Stimulated activated CD4-positive, alpha-beta T cell treated with anti-CD3 and anti-CD28 coated beads, TNF-alpha, amount 100 ng/mL, for 1 hour (primary cell): ENCODE measurements at regions not wholly inside any gene's neighbourhood (a gene's known extent, or its start where the extent isn't known, plus 50 kb on each side); places are given as distances from the start of the nearest gene placed in this dataset.

Experiments
- DNase-seq, 3 donors: peaks; one replicate each; pipeline ENCODE4 v3.0.0-alpha.2; 2020; ENCODE audit warnings: low read depth in 3 of 3, low spot score in 1 of 3

DNA sequence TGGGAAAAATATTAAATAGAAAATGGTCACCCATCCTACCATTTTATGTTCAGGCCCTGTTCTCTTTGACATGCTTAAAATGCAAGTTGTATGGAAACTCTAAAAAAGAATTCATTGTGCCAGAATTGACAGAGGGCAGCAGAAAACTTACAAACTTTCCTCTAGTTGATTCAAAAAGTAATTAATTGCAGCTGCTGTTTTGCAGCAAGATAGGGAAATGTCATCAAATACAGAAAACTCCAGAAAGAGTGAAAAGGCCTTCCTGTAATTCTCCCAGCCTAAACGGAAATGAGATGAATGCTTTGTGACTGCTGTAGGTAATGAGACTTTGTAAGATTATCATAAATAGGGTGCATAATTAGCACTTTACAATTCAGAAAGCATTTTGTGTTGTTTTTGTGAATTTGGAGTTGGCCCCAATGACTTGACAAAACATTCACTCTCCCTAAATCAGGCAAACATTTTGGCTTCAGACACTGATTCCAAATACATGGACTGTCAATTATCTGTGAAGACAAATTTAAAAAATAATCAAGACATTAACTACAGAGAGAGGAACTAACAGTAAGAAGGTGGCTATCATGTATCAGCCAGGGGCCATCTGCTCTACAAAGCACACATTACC is 861.8 kb downstream of the SQOR start:
- no peak for DNase-seq

DNA sequence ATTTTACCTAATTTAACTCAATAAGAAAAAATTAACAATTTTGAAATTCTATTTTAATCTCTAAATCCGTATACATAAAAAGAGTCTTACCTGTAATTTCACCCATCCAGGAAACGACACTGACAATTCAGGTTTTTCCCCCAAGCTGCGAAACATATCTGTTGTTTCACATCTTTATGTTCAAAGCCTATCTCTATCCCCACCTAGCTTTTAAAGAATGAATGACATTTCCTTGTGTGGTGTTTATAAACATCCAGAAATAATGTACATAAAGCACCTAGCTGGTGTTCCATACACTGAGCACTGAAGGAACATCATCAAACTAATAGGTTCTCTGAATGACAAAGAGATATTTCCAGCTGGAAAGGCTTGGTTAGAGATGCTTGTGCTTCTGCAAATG is 867.8 kb downstream of the SQOR start:
- no peak for DNase-seq

DNA sequence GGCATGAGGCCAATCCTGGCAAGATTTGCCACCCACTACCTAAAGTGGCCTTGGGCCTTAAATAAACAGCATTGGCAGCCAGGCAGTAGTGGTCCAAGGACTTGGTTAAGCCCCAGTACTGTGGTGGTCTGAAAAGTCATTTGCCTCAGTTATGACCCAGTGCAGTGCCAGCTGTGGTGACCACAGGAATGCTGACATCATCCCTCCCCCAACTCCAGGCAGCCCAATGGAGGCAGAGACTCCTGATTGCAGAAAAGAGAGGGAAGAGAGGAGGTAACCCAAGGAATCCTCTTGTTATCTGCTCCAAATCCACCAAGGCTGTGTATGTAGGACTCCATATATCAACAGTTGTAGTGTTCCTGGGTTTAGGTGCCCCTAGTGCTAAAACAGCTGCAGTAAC is 883.6 kb downstream of the SQOR start:
- DNase-seq = no peak

DNA sequence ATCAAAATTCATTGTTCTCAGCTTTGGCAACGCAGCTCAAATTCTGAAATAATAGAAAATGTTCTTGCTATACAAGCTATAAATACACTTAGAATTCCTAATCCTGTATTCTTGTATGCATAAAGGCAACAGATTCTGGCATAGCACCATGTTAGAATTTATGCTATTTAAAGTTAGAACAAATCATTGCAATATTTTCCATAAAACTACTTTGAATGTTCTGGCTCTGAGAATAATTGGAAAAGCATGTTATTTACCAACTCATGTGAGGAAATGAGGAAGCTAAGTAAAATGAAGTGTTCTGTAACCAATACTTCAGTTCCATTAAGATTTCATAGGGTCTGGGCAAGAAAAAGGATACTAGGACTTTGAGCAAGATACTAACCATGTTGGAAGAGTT is 888.9 kb downstream of the SQOR start:
- DNase-seq = no peak

DNA sequence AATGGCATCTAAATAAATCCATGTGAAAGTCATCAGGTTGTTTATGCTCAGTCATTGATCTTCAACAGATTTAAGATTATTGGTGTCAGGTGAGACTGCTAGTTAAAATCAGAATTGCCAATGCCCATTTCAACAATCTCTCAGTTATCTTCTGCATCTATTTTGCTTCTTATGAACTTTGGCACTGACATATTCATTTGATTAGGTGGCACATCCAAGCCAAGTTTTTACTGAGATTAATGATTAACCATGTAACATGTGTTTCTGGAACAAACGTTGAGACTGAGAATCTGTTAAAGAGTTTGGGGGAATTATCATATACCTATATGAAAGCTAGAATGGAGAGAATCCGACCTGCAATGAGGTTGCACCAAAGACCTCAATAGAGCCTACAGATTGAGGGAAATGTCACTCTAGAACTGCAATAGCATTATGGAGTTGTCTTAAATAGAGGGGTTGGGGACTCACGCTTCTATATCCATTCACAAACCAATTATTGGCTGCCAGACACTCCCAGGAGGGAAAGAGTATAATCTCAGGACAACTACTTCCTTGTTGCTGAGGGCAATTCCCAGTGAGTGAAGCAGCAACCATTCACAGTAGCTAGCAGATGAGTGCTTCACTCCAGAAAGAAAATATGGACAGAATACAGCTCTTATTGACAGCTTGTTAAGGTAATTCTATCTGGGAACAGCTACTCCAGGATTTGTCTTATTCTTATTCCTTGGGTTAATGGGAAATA is 891.3 kb downstream of the SQOR start:
- DNase-seq = no peak

DNA sequence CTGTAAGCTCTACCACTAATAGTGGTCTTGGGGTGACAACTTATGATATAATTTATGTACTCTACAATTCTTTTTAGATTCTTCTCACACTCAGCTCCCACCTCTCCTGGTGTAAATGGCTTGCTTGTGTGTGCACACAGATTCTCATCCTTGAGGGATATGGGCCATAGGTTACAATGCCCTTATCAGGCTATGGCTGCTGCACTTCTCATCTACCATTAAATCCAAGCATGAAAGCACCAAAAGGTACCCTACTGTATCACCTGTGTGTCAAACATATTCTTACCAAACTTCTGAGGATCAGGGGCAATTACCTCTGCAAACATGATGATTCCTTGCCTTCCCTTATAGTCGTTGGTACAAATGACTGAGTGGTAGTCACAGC is 891.9 kb downstream of the SQOR start:
- no peak for DNase-seq

DNA sequence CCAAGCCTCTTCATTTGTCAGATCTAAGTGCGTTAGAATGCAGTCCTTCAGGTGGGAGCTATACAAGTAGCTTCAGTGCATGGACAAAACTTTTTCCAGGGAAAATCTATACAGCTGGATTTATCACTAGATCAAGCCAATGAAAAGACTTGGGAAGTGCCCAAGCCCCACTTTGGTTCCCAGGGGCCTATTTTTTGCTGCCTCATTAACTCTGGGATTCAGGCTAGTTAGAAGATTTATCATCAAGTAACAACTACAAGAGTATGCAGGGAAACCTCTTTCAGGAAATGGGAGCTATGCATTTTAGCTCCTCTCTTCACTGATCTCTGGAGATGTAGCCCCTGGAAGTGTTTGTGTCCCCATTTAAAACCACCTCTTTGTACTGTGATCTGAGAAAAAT is 908.8 kb downstream of the SQOR start:
- no peak for DNase-seq

DNA sequence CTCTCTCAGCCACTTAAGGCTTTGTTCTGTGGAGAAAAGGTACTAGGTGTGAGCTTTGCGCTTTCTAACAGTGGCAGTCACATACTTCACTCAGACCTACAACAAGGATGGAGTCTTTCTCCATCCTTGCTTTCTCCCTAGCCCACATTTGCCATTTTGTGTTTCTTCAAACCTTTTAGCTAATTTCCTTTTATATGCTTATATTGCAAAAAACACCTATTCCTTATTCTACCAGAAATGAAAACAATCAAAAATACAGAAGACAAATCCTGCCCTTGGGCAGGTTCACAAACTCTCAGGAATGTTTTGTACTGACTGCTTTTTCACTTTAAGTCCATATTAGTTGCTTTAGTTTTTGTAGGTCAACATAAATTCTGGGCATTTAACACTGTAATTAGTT is 914.2 kb downstream of the SQOR start:
- DNase-seq = no peak

DNA sequence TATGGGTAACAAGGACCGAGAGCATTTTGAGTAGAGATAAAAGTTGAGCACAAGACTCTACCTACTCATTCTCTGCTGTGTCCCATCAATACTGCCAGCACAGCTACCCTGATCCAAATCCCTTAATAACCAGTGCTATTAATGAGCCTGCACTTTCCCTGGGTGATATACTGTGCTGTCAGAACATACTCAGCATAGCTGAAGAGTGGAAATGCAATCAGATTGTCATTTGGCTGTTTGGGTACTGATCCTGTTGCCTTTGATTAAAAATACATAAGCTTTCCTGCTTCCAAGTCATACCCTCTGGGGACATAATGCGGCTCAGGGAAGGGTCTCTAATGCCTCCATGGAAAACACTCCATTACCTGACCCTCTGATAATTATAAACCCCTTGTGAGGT is 917.5 kb downstream of the SQOR start:
- no peak for DNase-seq

DNA sequence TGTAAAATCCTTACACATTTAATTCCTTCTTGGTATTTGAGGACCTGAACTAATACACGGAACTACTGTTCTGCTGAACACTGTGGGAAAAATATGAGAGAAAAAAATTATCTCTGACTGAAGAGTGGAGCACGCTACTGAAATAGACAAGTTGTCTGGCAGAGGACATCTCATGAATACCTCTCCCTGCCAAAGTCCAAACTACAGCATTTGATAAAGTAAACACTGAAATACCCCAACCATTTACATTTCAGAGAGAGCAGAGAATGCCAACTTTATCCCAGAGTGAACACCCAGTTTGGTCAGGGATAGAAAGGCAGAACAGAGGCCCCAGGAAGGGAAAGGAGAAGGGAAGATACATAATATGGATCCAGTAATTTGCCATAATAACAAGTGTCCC is 920.7 kb downstream of the SQOR start:
- DNase-seq = no peak

DNA sequence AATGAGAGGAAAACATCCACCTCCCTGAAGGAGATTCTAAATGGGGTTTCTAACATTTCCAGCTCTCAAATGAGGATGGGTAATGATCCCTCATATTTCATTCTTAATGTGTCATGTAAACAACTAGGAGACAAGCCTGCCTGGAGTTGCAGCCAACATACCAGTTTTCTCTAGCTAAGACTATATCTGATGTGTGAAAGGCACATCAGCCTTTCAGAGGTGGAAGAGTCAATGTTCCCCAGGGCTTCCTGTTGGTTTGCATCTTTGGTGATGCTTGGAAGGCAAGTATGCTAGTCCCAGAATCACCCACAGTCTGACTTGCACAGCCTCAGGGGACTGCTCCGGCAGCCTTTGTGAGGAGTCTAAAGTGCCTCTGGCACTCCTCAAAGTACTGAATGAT is 921.2 kb downstream of the SQOR start:
- DNase-seq = no peak

DNA sequence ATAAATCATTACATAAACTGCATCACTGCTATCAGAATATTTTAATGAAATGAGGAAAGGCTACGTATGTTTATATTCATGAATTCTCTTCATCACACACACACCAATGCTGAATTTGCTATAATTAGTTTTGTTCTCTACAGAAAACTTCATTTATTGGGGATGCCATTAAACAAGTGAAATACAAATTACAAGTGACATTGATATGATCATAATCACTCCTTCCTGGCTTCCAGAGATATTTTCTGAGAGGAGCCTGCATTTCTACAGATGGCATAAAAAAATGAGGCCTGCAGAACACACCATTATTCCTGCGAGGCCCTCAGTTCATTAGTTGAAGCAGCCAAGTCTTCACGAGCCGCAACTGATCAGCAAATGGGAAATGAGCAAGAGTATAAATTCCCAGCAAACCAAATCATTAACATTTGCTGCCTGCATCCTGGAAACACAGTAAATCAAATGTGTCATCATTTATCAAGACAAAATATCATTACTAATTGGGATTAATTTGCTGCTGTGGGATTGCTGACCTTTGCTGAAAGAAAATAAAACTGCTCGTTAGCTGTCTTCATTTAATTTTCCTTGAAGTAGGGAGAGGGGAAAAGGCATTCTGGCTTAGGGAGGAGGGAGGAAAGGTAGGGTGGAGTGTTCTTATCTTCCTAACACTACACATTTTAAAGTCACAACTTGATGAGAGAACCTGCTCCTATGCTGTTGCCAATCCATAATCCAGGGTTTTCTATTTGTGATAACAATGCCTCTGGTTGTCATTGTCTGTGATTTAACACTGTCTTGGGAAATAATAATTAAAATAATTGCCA is 921.9 kb downstream of the SQOR start:
- no peak for DNase-seq

DNA sequence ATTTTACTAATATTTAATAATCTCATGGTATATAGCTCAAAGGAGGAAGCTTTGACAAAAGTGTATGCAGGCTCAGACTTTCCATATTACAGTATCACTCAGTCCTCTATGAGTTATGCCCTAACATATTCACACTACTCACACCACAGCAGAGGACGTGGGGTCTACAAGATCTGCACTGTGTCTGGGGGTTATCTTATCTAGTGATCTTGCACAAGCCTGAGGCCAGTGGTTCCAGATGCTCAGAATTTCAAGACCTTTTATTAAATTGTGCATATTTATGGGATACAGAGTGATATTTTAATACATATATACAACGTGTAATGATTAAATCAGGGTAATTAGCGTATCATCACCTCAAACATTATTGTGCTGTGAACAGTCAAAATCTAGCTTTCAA is 933.1 kb downstream of the SQOR start:
- DNase-seq = no peak

DNA sequence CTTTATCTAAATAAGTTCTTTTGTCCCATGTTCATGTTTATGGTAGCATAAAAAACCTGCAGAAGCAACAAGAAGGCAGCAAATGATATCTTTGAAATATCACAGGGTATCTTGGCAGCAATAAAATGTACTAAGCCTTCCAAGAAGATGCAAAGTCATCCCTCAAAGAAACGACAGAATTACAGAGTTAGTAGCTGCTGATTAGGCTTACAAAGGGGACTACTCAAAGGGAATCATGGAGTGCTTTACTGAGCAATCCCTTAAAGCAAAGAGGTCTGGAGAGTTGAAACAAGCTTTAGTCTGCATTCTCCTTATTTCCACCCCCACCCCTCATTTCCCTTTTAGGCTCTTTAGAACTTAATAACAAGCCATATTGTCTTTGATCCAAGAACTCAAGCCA is 935.0 kb downstream of the SQOR start:
- no peak for DNase-seq

DNA sequence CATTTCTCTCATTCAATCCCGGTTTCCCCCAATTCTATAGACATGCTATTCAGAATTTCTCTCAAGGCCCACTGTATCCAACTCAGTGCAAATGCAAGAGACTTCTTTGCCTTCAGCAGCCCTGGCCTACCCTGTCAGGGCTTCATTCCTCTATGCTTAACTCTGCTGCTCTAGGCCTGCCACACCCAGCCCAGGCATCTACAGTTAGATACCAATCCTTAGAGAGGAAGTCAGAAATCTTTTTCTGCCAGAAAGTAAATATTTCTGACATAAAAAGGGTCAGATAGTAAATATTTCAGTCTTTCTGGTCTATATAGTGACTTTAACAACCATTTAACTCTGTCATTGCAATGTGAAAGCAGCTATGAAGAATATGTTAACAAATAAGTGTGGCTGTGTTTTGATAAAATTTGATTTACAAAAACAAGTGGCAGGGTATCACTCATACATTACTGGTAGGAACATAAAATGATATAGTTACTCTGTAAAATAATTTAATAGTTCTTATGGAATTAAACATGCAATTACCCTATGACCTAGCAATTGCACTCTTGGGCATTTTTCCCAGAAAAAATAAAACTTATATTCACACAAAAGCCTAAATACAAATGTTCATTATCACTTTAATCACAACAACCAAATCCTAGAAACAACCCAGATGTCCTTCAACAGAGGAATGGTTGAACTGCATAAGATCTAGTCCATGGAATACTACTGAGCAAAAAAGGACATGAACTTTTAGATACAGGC is 942.0 kb downstream of the SQOR start:
- DNase-seq = no peak

DNA sequence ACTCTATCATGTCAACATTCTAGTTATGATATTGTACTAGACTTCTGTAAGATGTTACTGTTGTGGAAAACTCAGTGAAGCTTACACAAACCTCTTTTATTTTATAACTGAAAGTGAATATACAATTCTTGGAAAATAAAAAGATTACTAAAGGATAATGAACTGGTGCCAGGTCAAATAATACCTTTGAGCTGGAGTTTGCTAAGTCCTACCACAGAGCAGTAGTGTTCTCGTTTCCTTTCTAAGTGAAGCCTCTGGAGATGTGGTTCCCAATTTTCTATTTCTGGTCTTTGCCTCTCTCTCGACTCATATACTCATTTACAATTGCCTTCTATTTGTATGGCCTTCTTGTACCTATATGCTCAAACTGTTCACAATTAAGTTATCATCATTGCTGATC is 942.9 kb downstream of the SQOR start:
- no peak for DNase-seq

DNA sequence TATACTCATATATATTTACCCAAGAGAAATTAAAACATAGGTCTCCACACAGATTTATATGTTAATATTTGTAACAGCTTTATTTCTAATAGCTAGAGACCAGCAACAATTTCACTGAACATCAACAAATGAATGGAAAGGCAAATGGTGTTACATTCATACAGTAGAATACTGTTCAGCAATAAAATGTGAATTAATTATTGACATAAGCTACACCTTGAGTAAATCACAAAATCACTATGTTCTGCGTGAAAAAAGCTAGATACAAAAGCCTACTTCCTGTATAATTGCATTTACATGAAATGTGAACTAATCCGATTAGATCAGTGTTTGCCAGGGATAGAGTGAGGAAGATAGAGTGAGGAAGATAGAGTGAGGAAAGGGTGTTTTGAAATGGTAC is 945.7 kb downstream of the SQOR start:
- DNase-seq = no peak

DNA sequence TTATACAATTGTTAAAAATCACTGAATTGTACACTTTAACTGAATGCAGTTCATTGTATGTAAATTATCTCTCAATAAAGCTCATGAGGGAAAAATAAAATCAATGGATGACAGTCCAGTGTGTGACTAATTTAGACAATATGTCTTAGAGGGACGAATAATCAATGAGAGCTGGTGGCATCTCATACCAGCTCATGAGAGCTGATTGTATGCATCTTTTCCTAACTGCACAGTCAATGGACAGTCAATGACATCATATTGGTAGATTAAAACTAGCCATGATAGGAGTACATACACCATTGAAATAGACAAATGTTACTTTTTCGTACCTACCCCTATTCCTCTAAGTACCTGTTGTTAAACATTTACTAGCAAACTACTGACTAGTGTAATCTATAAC is 946.1 kb downstream of the SQOR start:
- DNase-seq = no peak

DNA sequence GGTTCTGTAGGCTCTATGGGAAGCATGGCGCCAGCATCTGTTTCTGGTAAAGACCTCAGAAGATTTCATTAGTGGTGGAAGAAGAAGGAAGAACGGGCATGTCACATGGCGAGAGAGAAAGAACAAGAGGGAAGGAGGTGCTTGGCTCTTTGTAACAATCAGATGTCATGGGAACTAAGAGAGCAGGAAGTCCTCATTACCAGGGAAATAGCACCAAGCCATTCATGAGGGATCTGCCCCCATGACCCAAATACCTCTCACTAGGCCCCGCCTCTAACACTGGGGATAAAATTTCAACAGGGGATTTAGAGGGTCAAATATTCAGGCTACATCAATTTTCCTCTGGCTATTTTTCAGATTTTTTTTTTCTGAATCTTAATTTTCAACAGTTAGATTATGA is 954.3 kb downstream of the SQOR start:
- no peak for DNase-seq

DNA sequence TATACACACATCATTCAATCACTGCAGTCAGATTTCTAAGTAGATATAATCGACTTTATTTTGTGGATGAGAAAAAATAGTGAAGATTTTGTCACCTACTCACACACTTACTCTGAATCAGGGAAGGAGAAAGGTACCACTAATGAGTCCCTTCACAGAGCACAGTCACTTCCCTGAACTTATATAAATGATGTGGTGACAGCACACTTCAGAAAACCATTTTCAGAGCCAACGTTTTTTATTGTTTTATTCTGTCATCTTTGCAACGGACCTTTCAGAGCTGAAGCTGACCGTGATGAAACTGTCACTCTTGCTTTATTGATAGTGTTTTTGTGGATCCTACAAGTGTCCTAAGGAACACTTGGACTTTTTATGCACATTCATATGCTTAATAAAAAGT is 956.6 kb downstream of the SQOR start:
- DNase-seq = no peak

DNA sequence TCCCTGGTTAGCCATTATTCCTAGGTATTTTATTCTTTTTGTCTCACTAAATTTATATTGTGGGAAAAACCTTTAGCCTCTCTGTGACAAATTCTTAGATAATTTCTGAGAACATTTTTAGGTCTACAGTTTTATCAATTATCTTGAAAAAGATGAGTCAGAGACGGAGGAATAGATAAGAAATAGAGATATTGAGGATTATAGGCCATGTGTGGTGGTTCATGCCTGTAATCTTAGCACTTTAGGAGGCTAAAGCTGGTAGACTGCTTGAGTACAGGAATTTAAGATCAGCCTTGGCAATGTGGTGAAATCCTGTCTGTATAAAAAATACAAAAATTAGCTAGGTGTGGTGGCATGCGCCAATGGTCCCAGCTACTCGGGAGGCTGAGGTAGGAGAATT is 960.2 kb downstream of the SQOR start:
- no peak for DNase-seq

DNA sequence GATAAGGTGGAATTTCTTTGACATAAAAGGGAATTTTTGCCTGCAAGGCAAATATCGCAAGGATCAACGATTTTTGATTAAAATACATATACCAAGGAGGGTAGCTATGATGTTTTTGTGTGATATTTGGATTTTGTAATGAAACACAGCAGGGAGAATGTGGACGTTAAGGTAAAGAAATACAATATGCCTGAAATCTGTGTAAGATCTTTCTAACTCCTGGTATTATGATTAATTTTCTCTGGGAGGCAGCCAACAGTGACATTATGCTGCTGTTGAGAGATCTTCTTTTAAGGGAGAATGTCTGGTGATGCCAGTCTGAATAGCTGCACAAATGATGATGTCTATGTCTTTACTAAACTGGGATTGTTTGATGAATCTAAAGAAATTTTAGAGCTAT is 972.2 kb downstream of the SQOR start:
- DNase-seq = no peak
